HG02798 (cell line): ENCODE measurements at regions not wholly inside any gene's neighbourhood (a gene's known extent, or its start where the extent isn't known, plus 50 kb on each side); places are given as distances from the start of the nearest gene placed in this dataset.
"Not testable (repeated sequence)": the region's sequence is repeated elsewhere in the genome, so short reads cannot be mapped to it uniquely, and the experiment has no call there.

ENCODE experiments used
- ATAC-seq: cut with Tn5 transposase; IDR thresholded peaks from one replicate; pipeline ENCODE4 v1.9.1; 2021; ENCODE audit warnings: mild to moderate bottlenecking; ENCODE audit not compliant: unreplicated experiment, poor library complexity

GRCh38 chr1:111063595-111063994 lies 76.3 kb downstream of the DRAM2 start:
- ATAC-seq: no peak

DNA sequence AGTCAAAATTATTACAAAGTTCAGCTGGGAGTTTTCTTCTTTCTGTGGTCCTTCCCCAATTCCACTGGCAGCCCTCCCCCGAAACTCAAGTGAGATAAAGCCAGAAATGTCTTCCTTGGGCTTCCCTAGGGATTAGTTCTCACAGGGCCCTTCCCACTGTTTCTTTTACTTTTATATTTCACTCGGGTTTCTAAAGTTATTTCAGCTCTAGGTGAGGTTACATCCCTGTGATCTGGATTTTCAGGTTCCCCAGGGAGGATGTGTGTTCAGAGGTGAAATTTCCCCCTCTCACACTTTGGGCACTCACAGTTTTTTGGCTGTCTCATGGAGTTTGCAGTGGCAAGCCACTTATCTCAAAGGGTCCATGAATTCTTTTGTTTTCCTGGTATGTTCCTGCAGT lies 77.3 kb downstream of the DRAM2 start:
- no peak for ATAC-seq

GRCh38 chr1:111062081-111062480 lies 77.8 kb downstream of the DRAM2 start:
- no peak for ATAC-seq

GRCh38 chr1:111054656-111055055 lies 85.2 kb downstream of the DRAM2 start:
- ATAC-seq: no peak

- ATAC-seq: no peak
These were observed 87.6 kb downstream of the DRAM2 start for GRCh38 chr1:111052246-111052645.

- ATAC-seq: not testable (repeated sequence)
These were observed 84.5 kb upstream of the LRIF1 start for GRCh38 chr1:111048253-111048652.

DNA sequence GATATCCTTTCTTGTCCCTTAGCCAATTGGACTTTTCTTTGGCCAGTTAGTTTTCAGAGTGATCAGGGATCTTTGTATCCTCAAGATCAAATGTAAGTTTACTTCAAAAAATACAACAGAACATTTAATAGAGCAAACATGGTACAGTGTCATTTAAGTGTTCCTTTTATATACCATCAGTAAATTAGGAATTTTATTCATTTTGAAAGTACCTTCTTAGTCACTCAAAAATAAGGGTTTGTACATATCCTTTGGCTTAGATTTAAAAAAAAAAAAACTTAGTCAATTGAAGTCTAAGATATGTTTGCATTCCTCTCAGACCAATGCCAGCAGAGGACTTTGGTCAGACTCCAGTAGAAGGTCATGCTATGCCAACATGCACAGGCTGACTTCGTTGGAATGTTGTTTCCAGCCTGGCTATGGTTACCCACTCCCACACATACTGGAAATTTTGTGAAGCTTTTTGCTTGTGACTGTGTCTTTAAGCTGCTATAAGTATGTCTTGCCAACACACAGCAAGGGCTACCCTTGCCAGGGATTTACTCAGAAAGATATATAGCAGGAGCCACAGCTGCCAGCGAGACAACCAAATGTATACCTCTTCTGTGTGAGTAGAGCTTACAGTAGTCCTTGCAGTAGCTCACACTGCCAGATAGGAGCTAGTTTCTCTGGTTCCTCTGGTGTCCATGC lies 81.5 kb upstream of the LRIF1 start:
- no peak for ATAC-seq

GRCh38 chr1:111032295-111032897 lies 68.7 kb upstream of the LRIF1 start:
- ATAC-seq: no peak

GRCh38 chr1:111030590-111030989 lies 66.9 kb upstream of the LRIF1 start:
- peak; percentile 65 for ATAC-seq

- no peak for ATAC-seq
These were observed 61.4 kb upstream of the LRIF1 start for GRCh38 chr1:111025109-111025508.

DNA sequence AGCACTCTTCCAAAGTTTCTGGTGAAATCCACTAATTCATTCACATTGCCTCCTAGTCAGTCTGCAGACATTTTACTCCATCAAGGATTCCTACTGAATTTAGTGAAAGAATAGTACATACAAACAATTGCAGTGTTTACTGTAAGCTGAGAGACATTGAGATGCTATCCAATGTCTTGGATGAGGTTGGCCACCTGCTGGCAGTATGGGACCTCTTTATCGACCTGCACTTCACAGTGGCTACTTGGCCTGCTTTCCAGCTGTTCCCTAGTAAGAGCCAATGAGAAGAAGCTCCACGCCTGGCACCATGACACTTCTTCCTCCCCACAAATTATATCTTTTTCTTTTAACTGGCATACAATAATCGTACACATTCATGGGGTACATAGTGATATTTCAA lies 51.5 kb upstream of the LRIF1 start:
- ATAC-seq: no peak
